GM19351 (cell line): ENCODE measurements at regions not wholly inside any gene's neighbourhood (a gene's known extent, or its start where the extent isn't known, plus 50 kb on each side); places are given as distances from the start of the nearest gene placed in this dataset.

ENCODE experiments used
- ATAC-seq: cut with Tn5 transposase; IDR thresholded peaks from one replicate; pipeline ENCODE4 v1.9.1; 2021; ENCODE audit warnings: mild to moderate bottlenecking, moderate library complexity; ENCODE audit not compliant: unreplicated experiment

GRCh38 chr13:85545771-85546170, 253.4 kb downstream of the SLITRK6 start:
- no peak for ATAC-seq

GRCh38 chr13:85544756-85545155, 254.5 kb downstream of the SLITRK6 start:
- no peak for ATAC-seq

- ATAC-seq, result no peak
These were observed 256.1 kb downstream of the SLITRK6 start for GRCh38 chr13:85543144-85543543.

- ATAC-seq, result no peak
These were observed 257.7 kb downstream of the SLITRK6 start for GRCh38 chr13:85541476-85541875.

- ATAC-seq, result no peak
These were observed 260.3 kb downstream of the SLITRK6 start for GRCh38 chr13:85538957-85539356.

- ATAC-seq, result no peak
These were observed 261.6 kb downstream of the SLITRK6 start for GRCh38 chr13:85537601-85538000.

- no peak for ATAC-seq
These were observed 262.5 kb downstream of the SLITRK6 start for GRCh38 chr13:85536706-85537105.

- ATAC-seq, result no peak
These were observed 263.7 kb downstream of the SLITRK6 start for GRCh38 chr13:85535316-85536084.

GRCh38 chr13:85533911-85534310, 265.3 kb downstream of the SLITRK6 start:
- ATAC-seq, result no peak

GRCh38 chr13:85529218-85529594, 270.0 kb downstream of the SLITRK6 start:
- ATAC-seq, result no peak

- ATAC-seq, result no peak
These were observed 270.6 kb downstream of the SLITRK6 start for GRCh38 chr13:85528491-85529217.

- no peak for ATAC-seq
These were observed 271.9 kb downstream of the SLITRK6 start for GRCh38 chr13:85527316-85527715.

GRCh38 chr13:85525411-85525810, 273.8 kb downstream of the SLITRK6 start:
- no peak for ATAC-seq

GRCh38 chr13:85521657-85522056, 277.6 kb downstream of the SLITRK6 start:
- ATAC-seq, result no peak

- no peak for ATAC-seq
These were observed 278.8 kb downstream of the SLITRK6 start for GRCh38 chr13:85520445-85520844.

GRCh38 chr13:85519363-85519762, 279.9 kb downstream of the SLITRK6 start:
- ATAC-seq, result no peak

GRCh38 chr13:85512421-85512820, 286.8 kb downstream of the SLITRK6 start:
- ATAC-seq, result no peak

- ATAC-seq, result no peak
These were observed 289.7 kb downstream of the SLITRK6 start for GRCh38 chr13:85509512-85509911.

- ATAC-seq, result no peak
These were observed 290.4 kb downstream of the SLITRK6 start for GRCh38 chr13:85508683-85509329.

GRCh38 chr13:85503797-85504196, 295.4 kb downstream of the SLITRK6 start:
- ATAC-seq, result no peak

- no peak for ATAC-seq
These were observed 297.6 kb downstream of the SLITRK6 start for GRCh38 chr13:85501616-85502015.

- ATAC-seq, result no peak
These were observed 298.4 kb downstream of the SLITRK6 start for GRCh38 chr13:85500696-85501256.
